HL-60 (cell line): ENCODE measurements at regions not wholly inside any gene's neighbourhood (a gene's known extent, or its start where the extent isn't known, plus 50 kb on each side); places are given as distances from the start of the nearest gene placed in this dataset.

Experiments
- CTCF ChIP-seq: IDR thresholded peaks from one replicate; pipeline ENCODE4 v1.5.1; 2011; ENCODE audit warnings: low read length, control low read depth, inconsistent platforms; ENCODE audit not compliant: insufficient read depth
- POLR2AphosphoS5 ChIP-seq: IDR thresholded peaks from 2 replicates; pipeline ENCODE4 v1.6.1; 2012; ENCODE audit warnings: low read depth

GRCh38 chr4:73929278-73929677 lies 52.5 kb downstream of the PF4 start:
- TF ChIP-seq CTCF (no peak), POLR2AphosphoS5 (no peak)
